Right lobe of liver (tissue), 4 donors: ENCODE measurements at regions not wholly inside any gene's neighbourhood (a gene's known extent, or its start where the extent isn't known, plus 50 kb on each side); places are given as distances from the start of the nearest gene placed in this dataset.

Experiments used
- POLR2A ChIP-seq: fragments of 450-650 bp; IDR thresholded peaks from one replicate; pipeline ENCODE4 v1.6.1; 2017; ENCODE audit warnings: antibody characterized with exemption, mild to moderate bottlenecking
- TF ChIP-seq, protein P1 (sequence below), 4 donors: fragments of 200-600 bp in 3 of 4; fragments of 450-650 bp in 1 of 4; IDR thresholded peaks; one replicate each; pipeline versions ENCODE4 v1.5.1 to v1.8.0; 2016 to 2022; ENCODE audit warnings: antibody characterized with exemption in 4 of 4, mild to moderate bottlenecking in 2 of 4
- donor health status: DM: no; HTN: no; CAD: no.
- donor health status: DM: no; HTN: no; CAD: no.
- donor health status: DM: no; HTN: yes; CAD: no.

- TF ChIP-seq, protein P1, sequence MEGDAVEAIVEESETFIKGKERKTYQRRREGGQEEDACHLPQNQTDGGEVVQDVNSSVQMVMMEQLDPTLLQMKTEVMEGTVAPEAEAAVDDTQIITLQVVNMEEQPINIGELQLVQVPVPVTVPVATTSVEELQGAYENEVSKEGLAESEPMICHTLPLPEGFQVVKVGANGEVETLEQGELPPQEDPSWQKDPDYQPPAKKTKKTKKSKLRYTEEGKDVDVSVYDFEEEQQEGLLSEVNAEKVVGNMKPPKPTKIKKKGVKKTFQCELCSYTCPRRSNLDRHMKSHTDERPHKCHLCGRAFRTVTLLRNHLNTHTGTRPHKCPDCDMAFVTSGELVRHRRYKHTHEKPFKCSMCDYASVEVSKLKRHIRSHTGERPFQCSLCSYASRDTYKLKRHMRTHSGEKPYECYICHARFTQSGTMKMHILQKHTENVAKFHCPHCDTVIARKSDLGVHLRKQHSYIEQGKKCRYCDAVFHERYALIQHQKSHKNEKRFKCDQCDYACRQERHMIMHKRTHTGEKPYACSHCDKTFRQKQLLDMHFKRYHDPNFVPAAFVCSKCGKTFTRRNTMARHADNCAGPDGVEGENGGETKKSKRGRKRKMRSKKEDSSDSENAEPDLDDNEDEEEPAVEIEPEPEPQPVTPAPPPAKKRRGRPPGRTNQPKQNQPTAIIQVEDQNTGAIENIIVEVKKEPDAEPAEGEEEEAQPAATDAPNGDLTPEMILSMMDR (IDR thresholded peaks at IDR 0.05) = no peak
- TF ChIP-seq POLR2A = no peak
Measured at GRCh38 chr17:72529386-72529785, 408.6 kb downstream of the SOX9 start.
